Kidney (tissue), 13 donors: ENCODE measurements at regions not wholly inside any gene's neighbourhood (a gene's known extent, or its start where the extent isn't known, plus 50 kb on each side); places are given as distances from the start of the nearest gene placed in this dataset.

ENCODE experiments used
- DNase-seq, 5 donors: peaks; one replicate each; pipeline ENCODE4 v3.0.0-alpha.2; 2013 to 2020
- FAIRE-seq: peaks from 2 replicates; lab custom pipeline; 2012; peaks lifted over from hg19 to GRCh38; lab: Jason Lieb, UNC
- H3K27ac ChIP-seq, 2 donors: one replicate each; pipeline ENCODE4 v1.7.0; 2013; ENCODE audit warnings: low read depth in 2 of 2, low read length in 2 of 2, inconsistent platforms in 1 of 2
- H3K27me3 ChIP-seq: one replicate; pipeline ENCODE4 v1.7.1; 2013; ENCODE audit warnings: low read length, inconsistent platforms; ENCODE audit not compliant: control insufficient read depth, insufficient read depth
- H3K36me3 ChIP-seq, 3 donors: one replicate each; pipeline versions ENCODE4 v1.7.0 to v1.7.1; 2013; ENCODE audit warnings: low read length in 3 of 3, control low read depth in 1 of 3, inconsistent platforms in 1 of 3; ENCODE audit not compliant: insufficient read depth in 3 of 3, control insufficient read depth in 2 of 3
- H3K4me1 ChIP-seq, 3 donors: one replicate each; pipeline versions ENCODE4 v1.7.0 to v1.7.1; 2013; ENCODE audit warnings: low read length in 3 of 3, inconsistent platforms in 1 of 3, low read depth in 1 of 3; ENCODE audit not compliant: control insufficient read depth in 2 of 3, insufficient read depth in 2 of 3
- H3K4me3 ChIP-seq, 3 donors: one replicate each; pipeline versions ENCODE4 v1.7.0 to v1.8.1; 2013; ENCODE audit warnings: low read length in 3 of 3, control low read depth in 1 of 3, inconsistent platforms in 1 of 3
- H3K9ac ChIP-seq, 3 donors: one replicate each; pipeline versions ENCODE4 v1.7.0 to v1.7.1; 2013; ENCODE audit warnings: low read length in 3 of 3, control low read depth in 1 of 3, inconsistent platforms in 1 of 3
- H3K9me3 ChIP-seq, 3 donors: one replicate each; pipeline versions ENCODE4 v1.7.0 to v1.7.1; 2013; ENCODE audit warnings: low read length in 3 of 3, control low read depth in 1 of 3, inconsistent platforms in 1 of 3; ENCODE audit not compliant: control insufficient read depth in 2 of 3, insufficient read depth in 1 of 3
- CTCF ChIP-seq: IDR thresholded peaks from 3 replicates; pipeline ENCODE4 v1.5.1; 2012; ENCODE audit warnings: mild to moderate bottlenecking, moderate library complexity, borderline replicate concordance; ENCODE audit not compliant: insufficient read depth; ENCODE audit errors: extremely low read depth
- intact Hi-C: fragments of 100-400 bp; cut with DNase I; formaldehyde crosslinking; loops from one replicate; pipeline ENCODE4 v1.11.1; 2022
- donor health status: control.
- donor health status: control.
- donor health status: control.
- donor health status: control.
- donor health status: control.
- donor health status: DM: yes; HTN: yes; CAD: no.
- donor health status: Normal renal cell carcinoma (clear cell type).

DNA sequence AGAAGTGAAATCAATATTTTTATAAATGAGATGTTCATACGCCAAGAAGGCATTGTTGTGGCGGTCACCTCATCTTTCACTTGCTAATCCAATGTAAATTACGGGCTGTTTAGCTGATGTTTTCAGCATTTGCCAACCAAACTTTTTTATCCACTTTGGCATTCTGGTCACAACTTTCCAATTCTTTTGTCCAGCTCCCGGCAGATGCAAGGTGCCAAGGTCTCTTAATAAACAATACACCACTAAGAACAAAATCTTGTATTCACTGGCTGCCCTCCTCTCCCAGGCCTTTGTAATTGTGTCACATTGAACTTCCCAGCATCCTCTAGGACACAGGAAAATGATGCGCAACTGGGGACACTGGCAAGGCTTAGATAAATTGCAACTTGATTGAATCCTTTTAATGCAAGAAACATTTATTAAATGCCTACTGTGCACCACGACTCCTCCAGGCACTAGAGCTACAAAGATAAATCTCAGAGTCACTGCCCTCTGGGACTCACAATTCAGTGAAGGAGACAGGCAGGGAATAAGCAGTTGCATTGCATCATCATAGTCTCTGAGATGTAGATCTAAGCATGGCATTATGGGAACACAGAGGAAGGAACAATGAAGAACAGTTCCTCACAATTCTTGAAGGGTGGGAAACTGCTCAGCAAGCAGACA, 165.4 kb upstream of the C16orf82 start:
- H3K36me3 ChIP-seq, result no peaks in the 10 kb centered on the region
- no peak overlapping the region for H3K9ac ChIP-seq
- H3K27me3 ChIP-seq, result no peaks in the 10 kb centered on the region
- no peak overlapping the region for H3K27ac ChIP-seq
- DNase-seq (no peak), FAIRE-seq (no peak)
- no peaks in the 10 kb centered on the region for H3K4me1 ChIP-seq
- no peaks in the 10 kb centered on the region for H3K9me3 ChIP-seq
- TF ChIP-seq CTCF, result no peak
- no peak overlapping the region for H3K4me3 ChIP-seq
- intact Hi-C loops, result no loop called here

DNA sequence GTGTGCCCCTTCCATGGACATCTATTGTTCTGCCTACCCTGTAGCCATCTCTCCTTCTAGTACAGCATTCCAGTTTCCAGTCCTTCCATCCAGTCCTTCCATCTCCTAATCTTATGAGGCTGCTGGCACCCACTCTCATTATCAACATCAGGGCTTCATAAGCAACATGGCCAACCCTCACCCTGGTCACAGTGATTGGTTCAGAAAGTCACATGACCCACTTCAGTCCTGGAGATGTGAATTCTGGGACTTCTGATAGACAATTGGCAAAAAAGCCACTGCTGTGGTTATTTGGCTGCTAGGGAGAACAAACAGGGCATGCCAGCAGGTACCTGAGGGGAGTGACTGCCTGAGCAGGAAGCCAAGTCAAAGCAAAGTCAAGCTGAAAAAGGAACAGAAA, 164.7 kb upstream of the C16orf82 start:
- H3K9ac ChIP-seq, result no peak overlapping the region
- H3K4me1 ChIP-seq, result no peaks in the 10 kb centered on the region
- no peaks in the 10 kb centered on the region for H3K27me3 ChIP-seq
- TF ChIP-seq CTCF, result no peak
- FAIRE-seq, result no peak
- no peak overlapping the region for H3K4me3 ChIP-seq
- no peaks in the 10 kb centered on the region for H3K9me3 ChIP-seq
- no peaks in the 10 kb centered on the region for H3K36me3 ChIP-seq
- no peak for DNase-seq
- H3K27ac ChIP-seq, result no peak overlapping the region
- intact Hi-C loops, result no loop called here

DNA sequence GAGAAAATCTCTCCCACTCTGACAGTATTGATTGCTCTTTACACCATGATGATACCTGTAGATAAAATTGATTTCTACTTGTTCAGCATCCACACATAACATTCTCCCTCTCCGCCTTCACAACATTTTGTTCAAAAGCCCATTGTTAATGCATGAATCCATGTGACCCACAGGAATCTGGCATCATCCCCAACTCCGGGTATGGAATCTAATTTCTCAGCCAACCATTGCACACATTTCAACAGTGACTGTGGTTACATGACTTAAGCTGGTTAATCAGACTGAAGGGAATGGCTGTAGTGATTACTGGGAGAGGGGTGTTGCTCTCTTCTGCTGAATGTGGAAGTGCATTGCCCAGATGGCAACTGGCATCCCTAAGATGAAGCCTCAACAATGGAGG, 161.4 kb upstream of the C16orf82 start:
- TF ChIP-seq CTCF, result no peak
- Histone ChIP-seq H3K9me3 (no peaks in the 10 kb centered on the region), H3K27me3 (no peaks in the 10 kb centered on the region), H3K36me3 (no peaks in the 10 kb centered on the region), H3K4me1 (no peaks in the 10 kb centered on the region), H3K27ac (no peak overlapping the region), H3K4me3 (no peak overlapping the region), H3K9ac (no peak overlapping the region)
- DNase-seq (no peak), FAIRE-seq (no peak)
- intact Hi-C loops, result no loop called here

GRCh38 chr16:26909623-26910022, 157.1 kb upstream of the C16orf82 start:
- intact Hi-C loops, result no loop called here
- Histone ChIP-seq H3K9me3 (no peaks in the 10 kb centered on the region), H3K4me3 (no peak overlapping the region), H3K27me3 (no peaks in the 10 kb centered on the region), H3K27ac (no peak overlapping the region), H3K4me1 (no peaks in the 10 kb centered on the region), H3K9ac (no peak overlapping the region), H3K36me3 (no peaks in the 10 kb centered on the region)
- no peak for TF ChIP-seq CTCF
- FAIRE-seq (no peak), DNase-seq (no peak)
